ENCODE measurements at regions not wholly inside any gene's neighbourhood (a gene's known extent, or its start where the extent isn't known, plus 50 kb on each side); places are given as distances from the start of the nearest gene placed in this dataset.

- H3K27ac ChIP-seq (ENCODE audit: low read depth, low read length, poor library complexity, severe bottlenecking), result no peak overlapping the region
- POLR2A ChIA-PET, result interaction anchor here (0.6 kb wide), 1 partner anchor 386 kb away, joined by 3 read pairs; no protein-coding TSS in a partner anchor
- H3K9me2 ChIP-seq (ENCODE audit: insufficient read depth, low read length), result no peaks in the 10 kb centered on the region
- no peak overlapping the region for H2AFZ ChIP-seq (ENCODE audit: low read length)
- H3K36me3 ChIP-seq (ENCODE audit: insufficient read depth, low read length), result no peaks in the 10 kb centered on the region
- no TSS peak for BruUV-seq (replicated peaks)
- no peak for DNase-seq (ENCODE audit: low spot score)
- no peaks in the 10 kb centered on the region for H3K9me3 ChIP-seq (ENCODE audit: low read length)
- no peak overlapping the region for H3K4me3 ChIP-seq (ENCODE audit: low read depth, low read length, poor library complexity, severe bottlenecking)
- intact Hi-C loops (cut with micrococcal nuclease; ENCODE audit: unreplicated experiment), result no loop called here
- H3K4me1 ChIP-seq (ENCODE audit: insufficient read depth, low read length, poor library complexity, severe bottlenecking), result no peaks in the 10 kb centered on the region
- TF ChIP-seq CTCF (conservative IDR thresholded peaks at IDR 0.05; ENCODE audit: low read length) (no peak), EZH2phosphoT487 (IDR thresholded peaks at IDR 0.05; ENCODE audit: borderline replicate concordance, low read depth, low read length) (no peak)
- CTCF ChIA-PET (ENCODE audit: unreplicated experiment), result no interaction called here
- H3K79me2 ChIP-seq (ENCODE audit: insufficient read depth, low read depth, low read length), result no peaks in the 10 kb centered on the region
- no peak overlapping the region for H3K4me2 ChIP-seq (ENCODE audit: low read length)
- no peaks in the 10 kb centered on the region for H4K20me1 ChIP-seq (ENCODE audit: insufficient read depth, low read length)
These were observed 83.9 kb upstream of the PKDCC start for GRCh38 chr2:41963661-41964525.

DNA sequence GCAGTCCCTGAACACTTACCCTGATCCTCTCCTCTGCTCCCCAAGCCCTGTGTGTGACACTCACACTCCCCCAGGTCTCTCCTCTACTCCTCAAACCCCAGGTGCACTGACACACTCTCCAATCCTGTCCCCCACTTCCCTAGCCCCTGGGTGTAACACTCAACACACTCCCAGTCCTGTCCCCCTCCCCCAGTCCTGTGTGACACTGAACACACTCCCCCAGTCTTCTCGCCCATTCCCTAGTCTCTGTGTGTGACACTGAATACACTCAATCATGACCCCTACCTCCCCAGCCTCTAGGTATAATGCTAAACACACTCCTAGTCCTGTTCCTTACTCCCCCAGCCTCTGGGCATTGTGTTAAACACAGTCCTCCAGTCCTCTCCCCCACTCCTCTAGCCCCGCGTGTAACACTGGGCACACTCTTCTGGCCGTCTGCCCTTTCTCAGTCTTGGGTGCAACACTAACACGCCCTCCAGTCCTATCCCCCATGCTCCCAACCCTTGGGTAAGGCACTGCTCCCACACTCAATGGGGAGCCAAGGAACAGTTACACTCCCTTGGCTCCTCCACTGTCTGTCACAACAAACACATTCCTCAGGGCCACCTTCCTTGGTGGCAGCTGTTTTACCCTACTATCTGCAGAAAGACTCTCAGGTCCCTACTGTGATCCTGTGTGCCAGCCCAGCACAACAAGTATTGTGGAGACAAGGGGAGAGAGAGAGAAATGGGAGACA, 82.5 kb upstream of the PKDCC start:
- no peak overlapping the region for H3K27ac ChIP-seq (ENCODE audit: low read depth, low read length, poor library complexity, severe bottlenecking)
- no TSS peak for BruUV-seq (replicated peaks)
- no peak overlapping the region for H3K4me2 ChIP-seq (ENCODE audit: low read length)
- H3K36me3 ChIP-seq (ENCODE audit: insufficient read depth, low read length), result no peaks in the 10 kb centered on the region
- H3K4me1 ChIP-seq (ENCODE audit: insufficient read depth, low read length, poor library complexity, severe bottlenecking), result no peaks in the 10 kb centered on the region
- no peaks in the 10 kb centered on the region for H3K9me3 ChIP-seq (ENCODE audit: low read length)
- no peaks in the 10 kb centered on the region for H3K9me2 ChIP-seq (ENCODE audit: insufficient read depth, low read length)
- intact Hi-C loops (cut with micrococcal nuclease; ENCODE audit: unreplicated experiment), result no loop called here
- CTCF ChIA-PET (ENCODE audit: unreplicated experiment), result no interaction called here
- no peak for TF ChIP-seq CTCF (conservative IDR thresholded peaks at IDR 0.05; ENCODE audit: low read length)
- no peak for TF ChIP-seq EZH2phosphoT487 (IDR thresholded peaks at IDR 0.05; ENCODE audit: borderline replicate concordance, low read depth, low read length)
- POLR2A ChIA-PET, result no interaction called here
- no peak for DNase-seq (ENCODE audit: low spot score)
- no peaks in the 10 kb centered on the region for H3K79me2 ChIP-seq (ENCODE audit: insufficient read depth, low read depth, low read length)
- H2AFZ ChIP-seq (ENCODE audit: low read length), result no peak overlapping the region
- H3K4me3 ChIP-seq (ENCODE audit: low read depth, low read length, poor library complexity, severe bottlenecking), result no peak overlapping the region
- H4K20me1 ChIP-seq (ENCODE audit: insufficient read depth, low read length), result no peaks in the 10 kb centered on the region

- intact Hi-C loops (cut with micrococcal nuclease; ENCODE audit: unreplicated experiment), result no loop called here
- no peaks in the 10 kb centered on the region for H3K9me3 ChIP-seq (ENCODE audit: low read length)
- no peak for DNase-seq (ENCODE audit: low spot score)
- H3K27ac ChIP-seq (ENCODE audit: low read depth, low read length, poor library complexity, severe bottlenecking), result no peak overlapping the region
- POLR2A ChIA-PET, result interaction anchor here (0.6 kb wide), 1 partner anchor 834 kb away, joined by 3 read pairs; no protein-coding TSS in a partner anchor
- TF ChIP-seq CTCF (conservative IDR thresholded peaks at IDR 0.05; ENCODE audit: low read length) (no peak), EZH2phosphoT487 (IDR thresholded peaks at IDR 0.05; ENCODE audit: borderline replicate concordance, low read depth, low read length) (no peak)
- H3K9me2 ChIP-seq (ENCODE audit: insufficient read depth, low read length), result no peaks in the 10 kb centered on the region
- H3K36me3 ChIP-seq (ENCODE audit: insufficient read depth, low read length), result no peaks in the 10 kb centered on the region
- no peaks in the 10 kb centered on the region for H3K79me2 ChIP-seq (ENCODE audit: insufficient read depth, low read depth, low read length)
- no peak overlapping the region for H3K4me2 ChIP-seq (ENCODE audit: low read length)
- H3K4me1 ChIP-seq (ENCODE audit: insufficient read depth, low read length, poor library complexity, severe bottlenecking), result no peaks in the 10 kb centered on the region
- CTCF ChIA-PET (ENCODE audit: unreplicated experiment), result no interaction called here
- H2AFZ ChIP-seq (ENCODE audit: low read length), result no peak overlapping the region
- no TSS peak for BruUV-seq (replicated peaks)
- H4K20me1 ChIP-seq (ENCODE audit: insufficient read depth, low read length), result no peaks in the 10 kb centered on the region
- no peak overlapping the region for H3K4me3 ChIP-seq (ENCODE audit: low read depth, low read length, poor library complexity, severe bottlenecking)
These were observed 81.9 kb upstream of the PKDCC start for GRCh38 chr2:41965909-41966295.
